SKM-1 (cell line): ENCODE measurements at regions not wholly inside any gene's neighbourhood (a gene's known extent, or its start where the extent isn't known, plus 50 kb on each side); places are given as distances from the start of the nearest gene placed in this dataset.
"Not testable (repeated sequence)": the region's sequence is repeated elsewhere in the genome, so short reads cannot be mapped to it uniquely, and the experiment has no call there.

ENCODE experiments used
- DNase-seq: peaks from one replicate; lab custom pipeline; 2025; ENCODE audit not compliant: unreplicated experiment; lab: John Stamatoyannopoulos, UW

GRCh38 chr10:8278099-8278498 lies 223.6 kb downstream of the GATA3 start:
- DNase-seq, result no peak

- no peak for DNase-seq
Observed at GRCh38 chr10:8279598-8279997, 225.1 kb downstream of the GATA3 start.

GRCh38 chr10:8280946-8281345 lies 226.5 kb downstream of the GATA3 start:
- DNase-seq, result no peak

- no peak for DNase-seq
Observed at GRCh38 chr10:8282340-8282739, 227.9 kb downstream of the GATA3 start.

GRCh38 chr10:8283166-8283905 lies 228.8 kb downstream of the GATA3 start:
- DNase-seq, result no peak

- DNase-seq, result no peak
Observed at GRCh38 chr10:8283986-8284385, 229.5 kb downstream of the GATA3 start.

GRCh38 chr10:8285970-8286369 lies 231.5 kb downstream of the GATA3 start:
- DNase-seq, result not testable (repeated sequence)

- no peak for DNase-seq
Observed at GRCh38 chr10:8288600-8288999, 234.1 kb downstream of the GATA3 start.

GRCh38 chr10:8289186-8289924 lies 234.9 kb downstream of the GATA3 start:
- no peak for DNase-seq

- DNase-seq, result no peak
Observed at GRCh38 chr10:8294779-8295178, 240.3 kb downstream of the GATA3 start.

GRCh38 chr10:8295311-8295710 lies 240.8 kb downstream of the GATA3 start:
- DNase-seq, result no peak

GRCh38 chr10:8296090-8296733 lies 241.7 kb downstream of the GATA3 start:
- DNase-seq, result no peak

GRCh38 chr10:8296734-8297101 lies 242.2 kb downstream of the GATA3 start:
- DNase-seq, result no peak

- no peak for DNase-seq
Observed at GRCh38 chr10:8297107-8297506, 242.6 kb downstream of the GATA3 start.

- no peak for DNase-seq
Observed at GRCh38 chr10:8297959-8298358, 243.5 kb downstream of the GATA3 start.

- no peak for DNase-seq
Observed at GRCh38 chr10:8298896-8299570, 244.5 kb downstream of the GATA3 start.

GRCh38 chr10:8300925-8301324 lies 246.4 kb downstream of the GATA3 start:
- DNase-seq, result no peak

GRCh38 chr10:8301333-8301732 lies 246.8 kb downstream of the GATA3 start:
- DNase-seq, result no peak

- DNase-seq, result no peak
Observed at GRCh38 chr10:8301831-8302230, 247.3 kb downstream of the GATA3 start.

- DNase-seq, result no peak
Observed at GRCh38 chr10:8302565-8302964, 248.1 kb downstream of the GATA3 start.

- DNase-seq, result no peak
Observed at GRCh38 chr10:8304861-8305260, 250.4 kb downstream of the GATA3 start.
